ENCODE measurements at regions not wholly inside any gene's neighbourhood (a gene's known extent, or its start where the extent isn't known, plus 50 kb on each side); places are given as distances from the start of the nearest gene placed in this dataset.
"Not testable (repeated sequence)": the region's sequence is repeated elsewhere in the genome, so short reads cannot be mapped to it uniquely, and the experiment has no call there.

DNA sequence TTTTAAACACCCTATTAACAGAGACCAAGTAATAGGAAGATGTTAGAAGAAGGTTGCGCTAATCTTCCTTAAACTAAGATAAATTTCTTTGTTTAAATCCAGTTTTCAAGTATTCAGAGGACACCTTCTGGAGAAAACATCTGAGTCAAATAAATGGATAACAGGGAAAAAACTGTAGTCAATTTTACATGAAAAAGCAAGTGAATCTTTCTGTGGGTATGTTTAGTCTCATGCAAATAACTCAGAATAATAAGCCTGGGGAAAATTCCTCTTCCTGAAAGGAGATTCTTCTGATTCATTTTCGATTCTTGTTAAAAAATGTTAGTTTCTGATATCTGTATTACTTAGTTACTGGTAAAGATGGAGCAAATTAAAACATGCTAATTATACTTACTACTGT lies 145.5 kb downstream of the CTH start:
- no peak for DNase-seq

DNA sequence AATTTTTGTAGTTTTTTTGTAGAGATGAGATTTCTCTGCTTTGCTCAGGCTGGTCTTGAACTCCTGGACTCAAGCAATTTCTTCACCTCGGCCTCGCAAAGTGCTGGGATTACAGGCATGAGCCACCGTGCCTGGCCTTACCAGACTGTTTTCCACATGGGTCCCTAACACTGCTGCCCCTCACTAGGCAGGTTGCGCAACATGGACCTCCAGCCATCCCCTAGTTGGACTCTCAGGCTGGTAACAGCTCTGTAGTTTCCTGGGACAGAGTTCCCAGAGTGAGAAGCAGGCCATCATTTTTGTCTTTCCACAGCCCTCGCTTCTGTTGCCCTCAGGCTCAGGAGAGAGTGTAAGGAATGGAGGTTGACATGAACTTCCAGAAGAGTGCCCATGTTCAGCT lies 156.1 kb downstream of the CTH start:
- DNase-seq, result no peak

DNA sequence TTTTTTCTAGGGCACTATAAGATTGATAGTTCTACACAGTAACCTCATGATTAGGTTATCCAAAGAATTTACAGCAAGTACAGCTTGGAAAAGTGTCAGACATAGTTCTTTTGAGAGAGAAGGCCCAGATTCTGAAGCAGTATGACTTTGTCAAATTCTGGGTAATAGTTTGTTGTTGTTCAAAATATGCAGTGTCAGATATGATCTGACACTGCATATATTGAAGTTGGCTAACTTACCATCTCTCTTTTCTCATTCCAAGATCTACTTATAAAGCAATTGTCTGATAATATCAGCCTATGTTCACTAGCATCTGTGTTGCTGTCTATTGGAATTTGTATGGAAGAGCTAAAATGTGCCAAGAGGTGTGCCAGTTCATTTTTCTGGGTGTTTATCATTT lies 160.1 kb downstream of the CTH start:
- DNase-seq, result no peak

DNA sequence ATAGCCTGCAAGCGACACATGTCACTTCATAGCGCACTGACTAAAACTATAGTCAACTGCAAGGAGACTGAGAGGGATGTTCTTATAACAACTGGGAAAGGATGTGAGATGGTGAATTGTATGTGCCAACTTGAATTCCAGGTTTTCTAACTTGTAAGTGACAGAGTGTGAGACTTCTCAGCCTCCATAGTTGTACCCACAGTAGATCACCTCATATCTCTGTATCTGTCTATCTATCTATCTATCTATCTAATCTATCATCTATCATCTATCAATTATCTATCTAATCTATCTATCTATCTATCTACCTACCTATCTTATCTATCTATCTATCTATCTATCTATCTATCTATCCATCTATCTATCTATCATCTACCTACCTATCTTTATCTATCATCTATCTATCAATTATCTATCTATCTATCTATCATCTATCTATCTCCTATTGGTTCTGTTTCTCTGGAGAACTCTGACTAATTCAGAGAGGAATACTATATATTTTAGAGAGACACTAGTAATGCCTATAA lies 162.3 kb downstream of the CTH start:
- DNase-seq, result no peak

DNA sequence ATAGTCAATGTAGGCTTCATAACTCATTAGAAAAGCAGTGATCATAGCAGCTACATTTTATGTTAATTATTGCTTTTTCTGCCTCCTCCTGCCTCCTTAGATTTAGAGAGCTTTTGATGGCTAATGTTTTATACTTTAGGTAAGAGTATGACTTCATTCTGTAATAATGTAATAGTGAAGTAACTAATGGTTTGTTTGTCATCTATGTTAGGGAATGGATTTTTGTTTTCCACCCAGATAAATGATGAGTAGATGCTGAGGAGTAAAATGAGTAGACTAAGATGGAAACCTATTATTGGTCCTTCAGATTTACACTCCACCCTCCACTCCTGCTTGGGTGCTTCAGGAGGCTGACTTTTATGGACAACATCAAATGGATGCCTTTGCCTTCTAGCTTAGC lies 170.6 kb downstream of the CTH start:
- no peak for DNase-seq

DNA sequence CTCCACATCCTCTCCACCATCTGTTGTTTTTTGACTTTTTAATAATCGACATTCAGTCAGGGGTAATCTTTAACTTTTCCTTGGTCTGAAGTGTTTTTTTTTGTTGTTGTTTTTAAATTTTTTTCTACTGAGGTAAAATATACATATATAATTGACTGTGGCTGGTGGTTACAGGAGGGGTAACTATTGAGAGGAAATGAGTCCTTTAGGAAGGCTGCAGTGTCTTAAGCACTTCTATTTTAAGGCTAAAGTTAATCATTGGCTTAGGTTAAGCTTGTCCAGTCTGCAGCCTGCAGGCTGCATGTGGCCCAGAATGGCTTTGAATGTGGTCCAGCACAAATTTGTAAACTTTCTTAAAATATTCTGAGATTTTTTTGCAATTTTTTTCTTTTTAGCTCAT lies 172.5 kb downstream of the CTH start:
- no peak for DNase-seq

DNA sequence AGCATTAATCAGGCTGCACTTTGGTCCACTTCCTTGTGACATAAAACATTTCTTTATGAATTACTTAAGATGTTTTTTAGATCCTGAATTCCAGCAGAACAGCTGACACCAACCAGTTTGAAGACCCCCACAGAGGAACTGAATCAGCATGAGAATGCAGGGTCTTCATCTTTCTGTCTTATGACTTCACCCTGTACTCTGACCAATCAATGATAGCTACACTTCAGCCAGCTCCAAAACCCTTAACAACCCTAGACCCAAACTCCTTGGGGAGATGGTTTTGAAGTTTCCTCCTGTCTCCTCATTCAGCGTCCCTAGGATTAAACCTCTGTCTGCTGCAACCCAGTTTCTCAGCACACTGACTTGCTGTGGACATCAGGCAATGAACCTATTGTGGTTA lies 175.0 kb downstream of the CTH start:
- no peak for DNase-seq

DNA sequence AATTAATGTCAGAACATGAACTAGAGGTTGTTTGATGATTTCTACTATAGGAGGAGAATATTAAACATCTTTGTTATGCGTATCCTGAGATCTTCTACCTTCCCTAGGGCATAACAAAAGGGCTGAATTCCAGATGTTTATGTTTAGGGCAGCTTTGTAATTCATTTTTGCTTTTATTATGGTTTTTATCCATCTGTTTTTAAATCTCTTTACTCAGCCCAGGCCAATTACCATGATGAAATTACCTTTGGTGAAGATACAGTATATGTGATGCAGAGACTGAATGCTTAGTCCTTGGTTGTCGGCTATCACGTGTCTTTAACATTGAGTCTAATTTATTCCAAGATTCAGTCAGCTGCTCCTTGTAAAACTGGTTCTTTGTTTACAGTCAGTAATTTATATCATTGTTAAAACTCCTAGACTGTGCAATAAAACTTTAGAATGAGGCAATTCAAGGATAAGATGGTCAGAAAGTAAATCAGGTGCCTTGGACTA lies 176.9 kb downstream of the CTH start:
- DNase-seq, result no peak

DNA sequence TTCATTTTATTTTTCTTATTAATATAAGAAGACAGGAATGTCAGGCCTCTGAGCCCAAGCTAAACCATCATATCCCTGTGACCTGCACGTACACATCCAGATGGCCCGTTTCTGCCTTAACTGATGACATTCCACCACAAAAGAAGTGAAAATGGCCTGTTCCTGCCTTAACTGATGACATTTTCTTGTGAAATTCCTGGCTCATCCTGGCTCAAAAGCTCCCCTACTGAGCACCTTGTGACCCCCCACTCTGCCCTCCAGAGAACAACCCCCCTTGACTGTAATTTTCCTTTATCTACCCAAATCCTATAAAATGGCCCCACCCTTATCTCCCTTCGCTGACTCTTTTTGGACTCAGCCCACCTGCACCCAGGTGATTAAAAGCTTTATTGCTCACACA lies 182.5 kb downstream of the CTH start:
- DNase-seq, result not testable (repeated sequence)

DNA sequence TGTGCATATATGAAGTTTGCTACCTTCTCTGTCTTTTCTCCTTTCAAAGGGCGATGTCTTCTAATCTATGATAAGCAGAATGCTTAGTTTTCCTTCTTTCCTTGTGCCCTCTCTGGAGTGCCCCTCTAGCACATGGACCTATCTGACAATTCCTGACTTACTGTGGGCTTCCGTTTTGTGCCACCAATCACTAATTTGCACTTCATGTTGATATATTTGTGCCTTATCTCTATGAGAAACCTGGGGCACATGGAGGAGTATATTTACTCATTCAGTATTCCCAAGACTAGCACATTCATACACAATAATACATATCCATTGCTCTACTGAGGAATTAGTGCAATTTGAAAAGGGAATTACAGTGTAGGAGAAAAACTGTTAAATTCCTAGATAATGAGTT lies 197.7 kb downstream of the CTH start:
- no peak for DNase-seq

DNA sequence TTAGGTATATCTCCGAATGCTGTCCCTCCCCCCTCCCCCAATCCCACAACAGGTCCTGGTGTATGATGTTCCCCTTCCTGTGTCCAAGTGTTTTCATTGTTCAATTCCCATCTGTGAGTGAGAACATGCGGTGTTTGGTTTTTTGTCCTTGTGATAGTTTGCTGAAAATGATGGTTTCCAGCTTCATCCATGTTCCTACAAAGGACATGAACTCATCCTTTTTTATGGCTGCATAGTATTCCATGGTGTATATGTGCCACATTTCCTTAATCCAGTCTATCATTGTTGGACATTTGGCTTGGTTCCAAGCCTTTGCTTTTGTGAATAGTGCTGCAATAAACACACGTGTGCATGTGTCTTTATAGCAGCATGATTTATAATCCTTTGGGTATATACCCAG lies 199.1 kb downstream of the CTH start:
- not testable (repeated sequence) for DNase-seq

DNA sequence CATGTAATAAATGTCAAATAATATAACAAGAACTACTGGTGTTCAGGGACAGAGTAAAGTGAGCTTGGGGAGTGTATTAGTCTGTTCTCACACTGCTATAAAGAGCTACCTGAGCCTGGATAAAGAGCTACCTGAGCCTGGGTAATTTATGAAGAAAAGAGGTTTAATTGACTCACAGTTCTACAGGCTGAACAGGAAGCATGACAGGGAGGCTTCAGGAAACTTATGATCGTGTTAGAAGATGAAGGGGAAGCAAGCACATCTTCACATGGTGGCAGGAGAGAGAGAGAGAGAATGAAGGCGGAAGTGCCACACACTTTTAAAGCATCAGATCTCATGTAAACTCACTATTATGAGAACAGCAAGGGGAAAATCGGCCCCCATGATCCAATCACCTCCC lies 205.9 kb downstream of the CTH start:
- no peak for DNase-seq

DNA sequence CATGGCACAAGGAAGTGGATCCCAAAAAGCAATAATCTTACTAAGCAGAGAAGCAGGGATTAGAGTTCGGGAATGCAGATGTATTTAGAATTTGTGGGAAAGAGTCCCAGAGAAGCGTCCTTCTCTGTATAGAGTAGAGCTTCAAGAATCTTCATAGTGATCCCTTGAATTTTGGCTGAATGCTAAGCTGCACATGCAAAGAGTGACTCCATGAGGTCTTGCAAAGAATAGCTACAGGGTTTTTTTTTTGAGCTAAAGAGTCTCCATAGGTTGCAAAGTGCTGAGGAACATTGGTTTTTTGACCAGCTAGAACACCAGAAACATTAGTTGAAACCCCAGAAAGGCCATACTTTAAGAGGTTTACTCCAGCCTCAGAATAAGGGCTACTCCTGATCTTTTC lies 206.7 kb downstream of the CTH start:
- no peak for DNase-seq

DNA sequence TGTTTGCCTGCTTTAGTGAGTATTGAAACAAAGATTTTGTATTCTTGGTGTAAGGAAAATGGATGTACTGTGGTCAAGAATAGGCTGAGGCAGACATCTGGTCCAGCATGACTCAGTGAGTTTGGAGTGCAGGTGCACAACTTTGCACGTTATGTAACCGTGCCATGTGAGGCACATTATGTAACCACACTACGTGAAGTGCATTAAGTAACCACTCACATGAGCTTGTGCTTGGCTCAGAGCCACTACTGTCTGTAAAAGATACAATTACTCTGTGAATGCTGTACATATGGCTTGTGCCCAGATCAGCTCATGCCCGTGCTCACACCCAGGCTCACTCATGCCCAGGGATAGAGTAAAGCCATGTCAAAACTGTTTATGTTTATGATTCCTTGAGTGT lies 216.8 kb downstream of the CTH start:
- DNase-seq, result no peak

DNA sequence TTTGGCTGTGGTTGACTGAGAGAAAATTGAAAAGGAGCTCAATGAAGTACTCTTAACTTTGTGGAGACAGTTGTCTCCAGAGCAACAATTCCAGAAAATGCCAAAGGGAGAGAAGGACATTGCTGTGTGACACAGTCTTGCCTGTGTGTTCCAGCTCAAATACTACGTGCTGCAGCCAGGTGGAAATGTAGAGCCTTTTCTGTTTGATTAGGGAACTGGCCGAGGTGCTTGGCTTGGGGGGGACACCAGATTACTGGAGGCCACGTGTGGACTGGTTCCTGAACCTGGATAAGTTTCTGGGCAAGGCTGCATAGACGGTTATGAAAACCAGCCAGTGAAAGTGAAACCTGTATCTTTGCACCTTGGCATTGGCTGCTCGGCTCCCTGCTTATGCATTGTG lies 217.9 kb downstream of the CTH start:
- no peak for DNase-seq

DNA sequence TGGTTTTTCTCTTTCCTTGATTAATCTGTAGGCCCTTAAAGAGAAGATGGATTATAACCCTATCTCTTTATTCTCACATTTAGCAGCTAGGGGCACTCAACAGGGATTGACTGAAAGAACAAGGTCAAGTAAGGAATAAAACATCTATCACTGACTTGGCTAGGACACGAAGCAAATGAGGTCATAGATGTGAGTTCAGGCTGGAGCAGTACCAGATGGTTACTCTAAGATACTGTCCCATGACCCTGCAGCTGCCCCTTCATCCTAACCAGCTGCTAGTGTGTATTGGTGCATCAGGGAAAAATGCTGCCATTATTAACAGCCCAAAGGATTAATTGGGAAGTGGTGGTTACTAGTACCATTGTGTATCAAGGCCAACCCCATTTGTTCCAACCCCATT lies 221.9 kb downstream of the CTH start:
- no peak for DNase-seq

DNA sequence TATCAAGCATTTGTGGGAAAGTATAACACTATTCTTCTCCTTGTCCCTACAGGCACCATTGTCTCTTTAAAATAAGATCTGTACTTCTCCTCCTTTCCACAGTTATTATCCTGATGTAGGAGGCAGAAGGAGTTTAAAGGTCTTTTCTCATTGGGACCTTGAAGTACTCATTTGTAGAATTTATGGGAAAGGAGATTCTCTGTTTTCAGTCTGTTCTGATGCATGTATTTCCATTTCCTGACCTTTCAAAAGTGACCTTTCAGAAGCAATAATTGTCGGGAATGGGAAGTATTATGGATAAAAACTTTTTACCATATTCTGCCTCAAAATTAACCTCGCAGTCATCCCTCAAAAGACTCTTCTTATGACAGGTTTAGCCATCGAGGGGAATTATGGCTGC lies 224.8 kb downstream of the CTH start:
- DNase-seq, result no peak

DNA sequence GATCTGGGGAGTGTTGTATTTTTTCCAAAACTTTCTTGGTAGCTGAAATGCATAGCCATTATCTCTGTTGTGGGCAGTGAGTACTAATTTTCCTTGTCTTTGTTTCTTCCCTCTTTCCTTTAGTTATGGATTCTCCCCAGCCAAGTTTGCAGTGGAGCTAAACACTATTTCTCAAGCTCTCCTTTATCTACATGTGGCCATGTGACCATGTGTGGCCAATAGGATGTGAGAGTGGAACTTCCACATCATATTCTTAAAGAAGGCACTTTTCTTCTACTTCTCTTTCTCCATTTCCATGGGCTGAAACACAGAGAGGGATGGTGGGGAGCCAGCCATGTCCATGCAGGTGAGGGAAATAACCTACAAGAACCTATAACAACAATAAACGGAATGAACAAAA lies 230.8 kb downstream of the CTH start:
- no peak for DNase-seq

DNA sequence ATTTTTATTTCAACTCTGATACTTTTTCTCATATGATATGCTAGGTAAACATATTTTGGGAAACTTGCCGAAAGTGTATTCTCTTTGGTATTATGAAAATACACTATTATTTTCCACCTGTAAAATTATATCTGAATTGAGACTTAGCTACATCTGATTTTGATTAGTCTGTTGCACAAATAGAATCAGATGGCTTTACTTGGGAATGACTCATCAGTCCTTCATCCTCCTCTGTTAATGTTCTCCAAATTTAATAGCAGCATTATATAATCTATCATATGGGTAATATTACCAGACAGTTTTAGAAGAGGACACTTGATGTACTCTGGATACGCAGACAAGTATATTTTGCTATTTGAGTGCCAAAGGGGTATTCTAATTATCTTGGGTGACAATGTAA lies 245.3 kb downstream of the CTH start:
- no peak for DNase-seq

DNA sequence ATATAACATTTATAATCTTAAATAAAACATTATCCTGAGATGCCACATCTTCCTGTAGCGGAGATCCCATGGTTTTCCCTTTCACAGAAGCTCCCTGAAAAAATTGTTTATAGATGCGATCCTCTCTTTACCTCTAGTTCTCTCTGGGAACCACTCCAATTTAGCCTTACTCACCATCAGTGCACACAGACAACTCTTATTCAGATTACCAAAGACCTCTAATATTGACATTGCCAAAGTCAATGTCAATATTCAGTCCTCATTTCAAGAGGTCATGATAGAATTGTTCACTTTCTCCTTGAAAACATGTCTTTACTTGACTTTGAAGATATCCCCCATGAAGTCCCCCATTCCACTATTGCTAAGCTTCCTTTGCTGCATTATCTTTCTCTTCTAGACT lies 248.8 kb downstream of the CTH start:
- DNase-seq, result no peak

DNA sequence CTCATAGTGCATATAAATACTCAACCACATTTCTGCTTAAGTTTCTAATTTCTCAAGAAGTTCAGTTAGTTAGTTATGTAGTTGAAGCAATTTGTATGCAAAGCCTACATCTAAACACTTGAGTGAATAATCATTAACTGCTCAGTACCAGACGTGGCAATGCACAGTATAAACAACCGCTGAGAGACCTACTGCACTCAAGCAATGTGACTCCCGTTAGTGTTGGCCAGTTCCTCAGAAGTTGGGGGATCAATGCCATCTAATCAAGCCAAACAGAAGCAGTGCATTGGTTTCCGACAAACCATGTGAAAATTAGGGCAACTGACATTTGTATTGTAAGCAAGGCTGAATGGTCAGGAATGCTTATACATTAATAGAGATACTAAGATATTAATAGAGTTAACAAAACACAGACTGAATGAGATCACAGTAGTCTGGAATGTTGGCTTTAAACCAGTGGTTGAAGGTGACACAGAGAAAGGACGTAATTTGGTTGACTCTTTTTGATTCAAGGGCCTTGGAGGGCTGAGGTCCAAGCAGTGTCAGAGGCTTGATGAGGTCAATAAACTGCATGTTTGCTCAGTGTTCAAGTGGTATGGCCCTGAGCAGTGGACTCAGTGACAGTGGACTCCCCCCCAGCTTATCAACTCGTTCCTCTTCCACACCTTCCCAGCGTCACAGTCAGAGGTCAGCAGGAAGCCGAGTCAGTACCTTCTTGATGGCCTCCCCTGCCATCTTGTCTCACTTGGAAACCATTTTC lies 255.5 kb downstream of the CTH start:
- no peak for DNase-seq

DNA sequence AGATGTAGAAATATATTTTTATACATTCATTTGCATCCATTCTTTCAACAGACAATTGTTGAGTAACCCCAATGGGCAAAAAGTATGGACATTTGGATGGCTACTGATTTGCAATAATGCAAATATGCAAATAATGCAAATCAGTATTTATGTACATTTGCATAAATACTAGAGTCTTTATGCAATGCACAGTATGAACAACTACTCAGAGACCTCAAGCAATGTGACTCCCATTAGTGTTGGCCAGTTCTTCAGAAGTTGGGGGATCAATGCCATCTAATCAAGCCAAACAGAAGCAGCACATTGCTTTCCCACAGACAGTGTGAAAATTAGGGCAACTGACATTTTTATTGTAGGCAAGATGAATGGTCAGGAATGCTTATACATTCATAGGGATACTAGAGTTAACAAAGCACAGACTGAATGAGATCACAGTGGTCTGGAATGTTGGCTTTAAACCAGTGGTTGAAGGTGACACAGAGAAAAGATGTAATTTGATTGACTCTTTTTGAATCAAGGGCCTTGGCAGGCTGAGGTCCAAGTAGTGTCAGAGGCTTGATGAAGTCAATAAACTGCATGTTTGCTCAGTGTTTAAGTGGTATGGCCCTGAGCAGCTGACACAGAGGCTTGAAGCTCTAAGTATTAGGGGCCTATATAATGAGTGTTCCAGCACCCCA lies 256.6 kb downstream of the CTH start:
- DNase-seq, result no peak

DNA sequence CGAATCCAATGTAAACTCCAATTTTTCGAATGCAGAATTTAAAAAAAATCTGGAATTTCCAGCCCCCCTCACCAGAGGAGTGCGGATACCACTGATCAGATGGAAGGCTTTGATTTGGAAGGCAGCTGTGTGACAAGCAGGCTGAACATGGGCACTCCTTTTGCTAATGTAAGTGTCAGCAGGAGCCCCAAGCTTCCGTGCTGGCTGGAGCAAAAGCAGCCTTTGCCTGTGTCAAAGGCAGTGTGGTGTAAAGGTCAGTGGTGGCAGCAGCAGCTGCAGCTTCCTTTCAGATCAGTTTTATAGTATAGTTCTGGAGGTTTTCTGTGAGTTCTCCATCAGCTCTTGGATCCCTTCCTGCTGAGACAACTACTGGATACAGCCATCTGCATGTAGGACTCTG lies 259.9 kb downstream of the CTH start:
- no peak for DNase-seq

DNA sequence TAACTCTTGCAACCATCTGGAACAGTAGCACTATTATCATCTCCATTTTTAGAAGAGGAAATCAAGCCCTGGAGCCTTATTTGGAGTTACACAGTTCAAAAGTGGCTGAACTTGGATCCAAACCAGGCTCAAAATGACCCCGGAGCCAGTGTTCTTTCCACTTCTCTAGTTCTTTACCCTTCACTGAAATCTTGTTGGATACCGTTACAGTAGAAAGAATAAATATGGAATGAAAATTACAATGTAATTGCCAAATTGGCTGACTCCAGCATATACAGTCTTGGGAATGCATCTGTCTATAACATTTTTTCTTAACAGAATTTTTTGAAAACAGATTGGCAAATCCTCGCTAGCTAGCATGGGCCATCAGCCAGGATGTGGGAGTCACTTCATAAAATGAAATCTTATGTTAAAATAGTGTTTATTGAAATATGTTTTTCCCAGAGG lies 261.4 kb downstream of the CTH start:
- no peak for DNase-seq

All from activated naive CD4-positive, alpha-beta T cell treated with anti-CD3 and anti-CD28 coated beads, Interleukin-2, amount 50 U/mL, for 16 hours (primary cell).